ENCODE measurements at regions not wholly inside any gene's neighbourhood (a gene's known extent, or its start where the extent isn't known, plus 50 kb on each side); places are given as distances from the start of the nearest gene placed in this dataset.

- TF ChIP-seq CTCF (IDR thresholded peaks at IDR 0.05): no peak
- no peak for TF ChIP-seq POLR2A (IDR thresholded peaks at IDR 0.05)
These were observed 205.4 kb upstream of the ITGA1 start for GRCh38 chr5:52582313-52582712.
